ENCODE measurements at regions not wholly inside any gene's neighbourhood (a gene's known extent, or its start where the extent isn't known, plus 50 kb on each side); places are given as distances from the start of the nearest gene placed in this dataset.

DNA sequence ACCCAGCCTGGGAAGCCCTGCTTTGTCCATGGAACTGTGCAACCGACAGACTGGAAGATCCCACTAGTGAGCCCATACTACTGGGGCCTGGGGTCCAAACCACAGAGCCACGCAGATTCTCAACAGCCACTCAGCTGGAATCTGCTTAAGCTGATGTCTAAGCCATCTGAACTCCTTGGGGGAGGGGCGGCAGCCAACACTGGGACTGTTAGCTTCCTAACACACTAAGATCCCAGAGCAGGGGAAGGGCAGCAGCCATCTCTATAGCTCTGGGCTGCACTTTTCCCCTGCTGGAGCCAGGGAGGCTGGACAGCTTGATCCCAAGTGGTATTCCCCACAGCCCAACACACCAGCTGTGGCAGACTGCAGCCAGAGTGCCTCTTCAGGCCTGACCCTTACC lies 118.3 kb downstream of the RPRM start:
- TF ChIP-seq, protein P1, sequence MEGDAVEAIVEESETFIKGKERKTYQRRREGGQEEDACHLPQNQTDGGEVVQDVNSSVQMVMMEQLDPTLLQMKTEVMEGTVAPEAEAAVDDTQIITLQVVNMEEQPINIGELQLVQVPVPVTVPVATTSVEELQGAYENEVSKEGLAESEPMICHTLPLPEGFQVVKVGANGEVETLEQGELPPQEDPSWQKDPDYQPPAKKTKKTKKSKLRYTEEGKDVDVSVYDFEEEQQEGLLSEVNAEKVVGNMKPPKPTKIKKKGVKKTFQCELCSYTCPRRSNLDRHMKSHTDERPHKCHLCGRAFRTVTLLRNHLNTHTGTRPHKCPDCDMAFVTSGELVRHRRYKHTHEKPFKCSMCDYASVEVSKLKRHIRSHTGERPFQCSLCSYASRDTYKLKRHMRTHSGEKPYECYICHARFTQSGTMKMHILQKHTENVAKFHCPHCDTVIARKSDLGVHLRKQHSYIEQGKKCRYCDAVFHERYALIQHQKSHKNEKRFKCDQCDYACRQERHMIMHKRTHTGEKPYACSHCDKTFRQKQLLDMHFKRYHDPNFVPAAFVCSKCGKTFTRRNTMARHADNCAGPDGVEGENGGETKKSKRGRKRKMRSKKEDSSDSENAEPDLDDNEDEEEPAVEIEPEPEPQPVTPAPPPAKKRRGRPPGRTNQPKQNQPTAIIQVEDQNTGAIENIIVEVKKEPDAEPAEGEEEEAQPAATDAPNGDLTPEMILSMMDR (IDR thresholded peaks at IDR 0.05; ENCODE audit: borderline replicate concordance, extremely low read depth, low read length, poor library complexity, severe bottlenecking): no peak
- TF ChIP-seq EZH2 (IDR thresholded peaks at IDR 0.05; ENCODE audit: borderline replicate concordance, low read depth, low read length, severe bottlenecking): no peak

Measured in DND-41 (cell line).